GM18526 (cell line): ENCODE measurements at regions not wholly inside any gene's neighbourhood (a gene's known extent, or its start where the extent isn't known, plus 50 kb on each side); places are given as distances from the start of the nearest gene placed in this dataset.

ENCODE experiments used
- POLR2A ChIP-seq: IDR thresholded peaks from 3 replicates; pipeline ENCODE4 v1.6.1; 2011; ENCODE audit not compliant: insufficient read length; ENCODE audit errors: extremely low read depth

GRCh38 chr22:48849963-48850657 lies 977.6 kb downstream of the BRD1 start:
- TF ChIP-seq POLR2A = no peak

GRCh38 chr22:48849219-48849912 lies 978.3 kb downstream of the BRD1 start:
- TF ChIP-seq POLR2A = no peak

- TF ChIP-seq POLR2A = no peak
These were observed 981.5 kb downstream of the BRD1 start for GRCh38 chr22:48846200-48846599.

GRCh38 chr22:48845356-48845936 lies 982.2 kb downstream of the BRD1 start:
- no peak for TF ChIP-seq POLR2A

GRCh38 chr22:48844056-48844675 lies 983.5 kb downstream of the BRD1 start:
- TF ChIP-seq POLR2A = no peak

GRCh38 chr22:48843640-48844039 lies 984.0 kb downstream of the BRD1 start:
- TF ChIP-seq POLR2A = no peak

GRCh38 chr22:48842976-48843375 lies 984.7 kb downstream of the BRD1 start:
- TF ChIP-seq POLR2A = no peak

GRCh38 chr22:48842583-48842945 lies 985.1 kb downstream of the BRD1 start:
- TF ChIP-seq POLR2A = no peak

- TF ChIP-seq POLR2A = no peak
These were observed 985.6 kb downstream of the BRD1 start for GRCh38 chr22:48841881-48842582.

GRCh38 chr22:48840112-48840949 lies 987.3 kb downstream of the BRD1 start:
- no peak for TF ChIP-seq POLR2A

- no peak for TF ChIP-seq POLR2A
These were observed 988.6 kb downstream of the BRD1 start for GRCh38 chr22:48838846-48839730.

GRCh38 chr22:48838376-48838775 lies 989.3 kb downstream of the BRD1 start:
- no peak for TF ChIP-seq POLR2A

- TF ChIP-seq POLR2A = no peak
These were observed 990.2 kb downstream of the BRD1 start for GRCh38 chr22:48837341-48837935.
